ENCODE measurements at regions not wholly inside any gene's neighbourhood (a gene's known extent, or its start where the extent isn't known, plus 50 kb on each side); places are given as distances from the start of the nearest gene placed in this dataset.

- TF ChIP-seq REST (IDR thresholded peaks at IDR 0.05; ENCODE audit: insufficient read depth in 1 of 2, low read depth in 2 of 2, low read length in 1 of 2), result no peak
- TF ChIP-seq CTCF (IDR thresholded peaks at IDR 0.05), result no peak
- no peak for TF ChIP-seq POLR2AphosphoS5 (IDR thresholded peaks at IDR 0.05; ENCODE audit: low read depth, low read length)
- TF ChIP-seq TCF7L2 (IDR thresholded peaks at IDR 0.05; ENCODE audit: low read depth, low read length), result no peak
- no peak for TF ChIP-seq SIN3A (IDR thresholded peaks at IDR 0.05; ENCODE audit: borderline replicate concordance, insufficient read depth, low read depth, low read length)
These were observed 59.8 kb upstream of the IRS2 start for GRCh38 chr13:109846185-109846584.
